Thyroid gland (tissue), 4 donors: ENCODE measurements at regions not wholly inside any gene's neighbourhood (a gene's known extent, or its start where the extent isn't known, plus 50 kb on each side); places are given as distances from the start of the nearest gene placed in this dataset.

Source experiments
- POLR2A ChIP-seq, 2 donors: fragments of 450-650 bp; IDR thresholded peaks; one replicate each; pipeline ENCODE4 v1.6.1; 2017; ENCODE audit warnings: antibody characterized with exemption in 2 of 2, mild to moderate bottlenecking in 2 of 2, moderate library complexity in 1 of 2
- TF ChIP-seq, protein P1 (sequence below), 6 experiments: fragments of 200-600 bp in 3 of 6; fragments of 450-650 bp in 3 of 6; sonication (generic) in 3 of 6; IDR thresholded peaks; one replicate each; pipeline ENCODE4 v1.5.1; 2016 to 2019; ENCODE audit warnings: antibody characterized with exemption in 6 of 6, mild to moderate bottlenecking in 2 of 6, inconsistent platforms in 1 of 6, moderate library complexity in 1 of 6

DNA sequence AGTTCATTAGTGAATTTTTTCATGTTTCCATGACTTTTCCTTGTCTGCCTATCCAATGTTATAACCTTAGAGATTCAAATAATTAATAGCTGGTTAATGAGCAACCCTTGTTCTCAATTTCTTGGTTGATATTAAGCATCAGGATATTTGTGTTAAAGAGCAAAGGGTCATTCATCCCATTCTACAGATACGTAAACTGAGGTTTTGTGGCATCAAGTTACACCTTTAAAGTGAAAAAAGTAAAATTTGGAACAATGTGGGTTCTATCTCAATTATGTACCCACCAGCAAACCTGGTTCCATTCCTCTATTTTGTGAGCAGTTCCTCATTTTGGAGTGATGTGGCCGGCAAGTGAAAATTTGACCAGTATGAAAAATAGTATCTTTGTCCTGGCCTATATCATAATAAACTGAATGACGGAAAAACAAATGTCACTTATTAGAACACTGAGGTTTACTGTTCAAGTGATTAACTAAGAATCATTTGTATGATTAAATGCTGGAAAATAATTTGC, 220.5 kb upstream of the ATP5MC3 start:
- TF ChIP-seq, protein P1, sequence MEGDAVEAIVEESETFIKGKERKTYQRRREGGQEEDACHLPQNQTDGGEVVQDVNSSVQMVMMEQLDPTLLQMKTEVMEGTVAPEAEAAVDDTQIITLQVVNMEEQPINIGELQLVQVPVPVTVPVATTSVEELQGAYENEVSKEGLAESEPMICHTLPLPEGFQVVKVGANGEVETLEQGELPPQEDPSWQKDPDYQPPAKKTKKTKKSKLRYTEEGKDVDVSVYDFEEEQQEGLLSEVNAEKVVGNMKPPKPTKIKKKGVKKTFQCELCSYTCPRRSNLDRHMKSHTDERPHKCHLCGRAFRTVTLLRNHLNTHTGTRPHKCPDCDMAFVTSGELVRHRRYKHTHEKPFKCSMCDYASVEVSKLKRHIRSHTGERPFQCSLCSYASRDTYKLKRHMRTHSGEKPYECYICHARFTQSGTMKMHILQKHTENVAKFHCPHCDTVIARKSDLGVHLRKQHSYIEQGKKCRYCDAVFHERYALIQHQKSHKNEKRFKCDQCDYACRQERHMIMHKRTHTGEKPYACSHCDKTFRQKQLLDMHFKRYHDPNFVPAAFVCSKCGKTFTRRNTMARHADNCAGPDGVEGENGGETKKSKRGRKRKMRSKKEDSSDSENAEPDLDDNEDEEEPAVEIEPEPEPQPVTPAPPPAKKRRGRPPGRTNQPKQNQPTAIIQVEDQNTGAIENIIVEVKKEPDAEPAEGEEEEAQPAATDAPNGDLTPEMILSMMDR (IDR thresholded peaks at IDR 0.05), result no peak
- TF ChIP-seq POLR2A (IDR thresholded peaks at IDR 0.05), result no peak
